ENCODE measurements at regions not wholly inside any gene's neighbourhood (a gene's known extent, or its start where the extent isn't known, plus 50 kb on each side); places are given as distances from the start of the nearest gene placed in this dataset.

GRCh38 chr6:167676000-167676665 is 150.6 kb upstream of the AFDN start (continued):
- no peak for TF ChIP-seq GTF3A (CRISPR knock-in tag; conservative IDR thresholded peaks at IDR 0.05)
- TF ChIP-seq, protein P1, sequence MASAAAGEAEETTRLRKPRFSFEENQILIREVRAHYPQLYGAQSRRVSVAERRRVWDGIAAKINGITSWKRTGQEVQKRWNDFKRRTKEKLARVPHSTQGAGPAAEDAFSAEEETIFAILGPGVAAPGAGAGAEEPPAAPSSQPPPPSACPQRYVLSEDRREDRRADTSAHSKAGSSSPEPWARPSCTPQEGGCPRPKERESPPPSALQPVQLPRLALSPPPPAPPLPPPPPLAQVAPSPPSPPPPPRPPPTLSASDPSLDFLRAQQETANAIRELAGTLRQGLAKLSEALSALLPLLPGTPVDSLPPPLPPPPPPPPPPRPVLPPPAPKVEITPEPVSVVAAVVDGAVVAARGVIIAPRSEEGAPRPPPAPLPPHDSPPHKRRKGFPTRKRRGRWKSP (CRISPR knock-in tag; IDR thresholded peaks at IDR 0.05), result peak; percentile 98
- TF ChIP-seq, protein P2, sequence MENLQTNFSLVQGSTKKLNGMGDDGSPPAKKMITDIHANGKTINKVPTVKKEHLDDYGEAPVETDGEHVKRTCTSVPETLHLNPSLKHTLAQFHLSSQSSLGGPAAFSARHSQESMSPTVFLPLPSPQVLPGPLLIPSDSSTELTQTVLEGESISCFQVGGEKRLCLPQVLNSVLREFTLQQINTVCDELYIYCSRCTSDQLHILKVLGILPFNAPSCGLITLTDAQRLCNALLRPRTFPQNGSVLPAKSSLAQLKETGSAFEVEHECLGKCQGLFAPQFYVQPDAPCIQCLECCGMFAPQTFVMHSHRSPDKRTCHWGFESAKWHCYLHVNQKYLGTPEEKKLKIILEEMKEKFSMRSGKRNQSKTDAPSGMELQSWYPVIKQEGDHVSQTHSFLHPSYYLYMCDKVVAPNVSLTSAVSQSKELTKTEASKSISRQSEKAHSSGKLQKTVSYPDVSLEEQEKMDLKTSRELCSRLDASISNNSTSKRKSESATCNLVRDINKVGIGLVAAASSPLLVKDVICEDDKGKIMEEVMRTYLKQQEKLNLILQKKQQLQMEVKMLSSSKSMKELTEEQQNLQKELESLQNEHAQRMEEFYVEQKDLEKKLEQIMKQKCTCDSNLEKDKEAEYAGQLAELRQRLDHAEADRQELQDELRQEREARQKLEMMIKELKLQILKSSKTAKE (CRISPR knock-in tag; IDR thresholded peaks at IDR 0.05; ENCODE audit: borderline replicate concordance), result peak; percentile 100
- TF ChIP-seq KDM5A (IDR thresholded peaks at IDR 0.05; ENCODE audit: borderline replicate concordance, low read length), result no peak; the same call in 1 of the 2 replicates
- no peak for TF ChIP-seq SNAI1 (CRISPR knock-in tag; IDR thresholded peaks at IDR 0.05; ENCODE audit: borderline replicate concordance)
- TF ChIP-seq HIVEP1 (CRISPR knock-in tag; IDR thresholded peaks at IDR 0.05), result peak; percentile 98
- TF ChIP-seq GATAD2A (CRISPR knock-in tag; IDR thresholded peaks at IDR 0.05), result peak; percentile 100
- no peak for TF ChIP-seq ZUFSP (CRISPR knock-in tag; IDR thresholded peaks at IDR 0.05; ENCODE audit: borderline replicate concordance)
- TF ChIP-seq IRF9 (CRISPR knock-in tag; IDR thresholded peaks at IDR 0.05; ENCODE audit: borderline replicate concordance), result peak; percentile 99
- TF ChIP-seq, protein P3, sequence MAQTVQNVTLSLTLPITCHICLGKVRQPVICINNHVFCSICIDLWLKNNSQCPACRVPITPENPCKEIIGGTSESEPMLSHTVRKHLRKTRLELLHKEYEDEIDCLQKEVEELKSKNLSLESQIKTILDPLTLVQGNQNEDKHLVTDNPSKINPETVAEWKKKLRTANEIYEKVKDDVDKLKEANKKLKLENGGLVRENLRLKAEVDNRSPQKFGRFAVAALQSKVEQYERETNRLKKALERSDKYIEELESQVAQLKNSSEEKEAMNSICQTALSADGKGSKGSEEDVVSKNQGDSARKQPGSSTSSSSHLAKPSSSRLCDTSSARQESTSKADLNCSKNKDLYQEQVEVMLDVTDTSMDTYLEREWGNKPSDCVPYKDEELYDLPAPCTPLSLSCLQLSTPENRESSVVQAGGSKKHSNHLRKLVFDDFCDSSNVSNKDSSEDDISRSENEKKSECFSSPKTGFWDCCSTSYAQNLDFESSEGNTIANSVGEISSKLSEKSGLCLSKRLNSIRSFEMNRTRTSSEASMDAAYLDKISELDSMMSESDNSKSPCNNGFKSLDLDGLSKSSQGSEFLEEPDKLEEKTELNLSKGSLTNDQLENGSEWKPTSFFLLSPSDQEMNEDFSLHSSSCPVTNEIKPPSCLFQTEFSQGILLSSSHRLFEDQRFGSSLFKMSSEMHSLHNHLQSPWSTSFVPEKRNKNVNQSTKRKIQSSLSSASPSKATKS (CRISPR knock-in tag; IDR thresholded peaks at IDR 0.05), result peak; percentile 90; the same call in 1 of the 2 replicates
- TF ChIP-seq ZNF275 (CRISPR knock-in tag; IDR thresholded peaks at IDR 0.05; ENCODE audit: borderline replicate concordance), result peak; percentile 90; the same call in 1 of the 2 replicates
- TF ChIP-seq CBX5 (CRISPR knock-in tag; IDR thresholded peaks at IDR 0.05; ENCODE audit: borderline replicate concordance), result peak; percentile 100
- TF ChIP-seq SNRNP70 (IDR thresholded peaks at IDR 0.05; ENCODE audit: low read depth, low read length), result no peak
- TF ChIP-seq TEAD2 (CRISPR knock-in tag; IDR thresholded peaks at IDR 0.05), result no peak
- TF ChIP-seq SETDB1 (CRISPR knock-in tag; IDR thresholded peaks at IDR 0.05; ENCODE audit: borderline replicate concordance), result no peak
- TF ChIP-seq ZNF503 (CRISPR knock-in tag; IDR thresholded peaks at IDR 0.05), result peak; percentile 96; the same call in 1 of the 2 replicates
